ENCODE measurements at regions not wholly inside any gene's neighbourhood (a gene's known extent, or its start where the extent isn't known, plus 50 kb on each side); places are given as distances from the start of the nearest gene placed in this dataset.

DNA sequence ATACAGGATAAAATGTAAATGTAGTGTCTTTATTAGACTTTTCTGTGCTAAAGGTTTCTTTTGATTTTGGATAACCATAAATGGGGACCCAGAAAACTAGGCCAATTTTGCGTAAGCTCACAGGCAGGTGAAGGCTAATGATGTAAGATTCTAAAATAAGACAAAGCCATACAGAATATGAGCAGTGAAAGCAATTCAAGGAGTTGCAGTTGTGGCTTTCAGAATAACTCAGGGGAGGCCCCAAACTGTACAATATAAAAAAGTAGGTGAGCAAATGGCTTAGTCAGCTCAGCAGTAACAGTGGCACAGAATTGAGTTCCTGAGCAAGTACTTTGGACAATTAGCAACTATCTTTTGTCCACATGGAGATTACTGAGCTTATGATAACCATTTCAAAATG, 81.7 kb upstream of the NRP1 start:
- no peak for DNase-seq (ENCODE audit: low spot score)

DNA sequence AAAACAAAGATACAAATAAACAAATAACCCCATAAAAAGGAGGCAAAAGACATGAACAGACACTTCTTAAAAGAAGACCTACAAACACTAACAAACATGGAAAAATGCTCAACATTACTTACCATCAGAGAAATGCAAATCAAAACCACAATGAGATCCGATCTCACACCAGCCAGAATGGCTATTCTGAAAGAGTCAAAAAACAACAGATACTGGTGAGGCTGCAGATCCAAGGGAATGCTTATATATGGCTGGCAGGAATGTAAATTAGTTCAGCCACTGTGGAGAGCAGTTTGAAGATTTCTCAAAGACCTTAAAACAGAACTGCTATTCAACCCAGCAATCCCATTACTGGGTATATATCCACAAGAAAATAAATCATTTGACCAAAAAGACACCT, 80.4 kb upstream of the NRP1 start:
- DNase-seq (ENCODE audit: low spot score) = no peak

DNA sequence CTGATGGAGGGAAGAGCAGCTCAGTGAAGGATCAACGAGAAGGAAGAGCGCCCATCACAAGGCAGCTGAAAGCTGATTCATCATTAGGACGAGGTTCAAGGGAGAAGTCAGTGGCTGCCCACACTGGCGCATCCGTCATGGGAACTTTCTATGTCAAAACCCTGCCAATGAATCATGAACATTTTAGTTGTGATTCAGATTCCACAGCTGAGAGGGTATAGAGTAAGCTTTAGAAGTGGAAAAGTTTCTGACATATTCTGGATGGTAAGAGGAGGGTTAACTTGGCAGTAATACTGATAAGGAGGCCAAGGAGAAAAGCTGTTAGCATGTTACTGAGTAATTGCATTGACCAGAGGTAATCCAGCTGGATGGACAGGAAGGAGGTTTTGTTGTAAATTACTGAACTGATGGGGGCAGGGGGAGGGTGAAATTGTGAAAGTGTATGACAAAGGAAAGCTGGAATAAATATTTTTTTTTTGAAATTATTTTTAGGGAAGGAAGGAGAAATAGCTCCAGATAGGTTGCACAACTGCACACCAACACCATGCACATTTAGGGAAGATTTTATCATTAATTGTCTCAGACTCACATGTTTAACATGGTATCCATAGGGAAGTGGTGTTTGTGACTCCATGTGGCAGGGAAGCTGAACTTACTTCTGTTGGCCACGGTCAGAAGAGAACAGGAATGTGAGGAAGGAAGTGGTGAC, 78.3 kb upstream of the NRP1 start:
- peak; percentile 62 for DNase-seq (ENCODE audit: low spot score)

DNA sequence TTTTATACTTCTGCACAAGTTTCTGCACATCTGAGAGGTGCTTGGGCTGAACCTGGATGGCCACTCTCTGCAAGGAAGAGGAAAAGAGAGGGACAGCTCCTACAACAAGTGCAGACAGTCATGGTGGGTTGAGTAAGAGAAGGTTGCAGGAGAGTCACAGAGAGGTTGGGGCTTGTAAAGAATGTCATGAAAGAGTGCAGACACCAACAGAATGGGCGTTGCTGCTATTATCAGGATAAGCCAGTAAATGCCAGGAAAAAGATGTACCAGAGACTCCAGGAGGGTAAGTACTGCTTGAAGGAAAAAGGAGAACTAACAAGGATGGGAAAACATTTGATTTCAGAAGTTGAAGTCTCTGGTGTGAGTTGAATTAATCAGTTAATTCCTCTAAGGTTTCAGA, 77.8 kb upstream of the NRP1 start:
- no peak for DNase-seq (ENCODE audit: low spot score)

DNA sequence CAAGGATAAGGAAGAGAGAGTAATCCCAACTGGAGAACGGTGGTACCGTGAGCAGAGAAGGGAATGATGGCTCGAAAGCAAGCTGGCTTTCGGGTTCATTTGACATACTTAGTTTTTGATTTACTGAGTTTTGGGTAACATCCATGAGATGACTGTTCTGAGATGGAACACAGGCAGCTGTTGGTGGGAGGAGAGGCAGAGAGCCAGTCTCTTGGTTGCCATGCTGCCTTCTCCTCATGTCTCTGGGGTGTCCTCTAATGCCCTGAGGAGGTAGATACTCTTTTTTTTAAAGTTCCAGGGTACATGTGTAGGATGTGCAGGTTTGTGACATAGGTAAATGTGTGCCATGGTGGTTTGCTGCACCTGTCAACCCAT, 76.4 kb upstream of the NRP1 start:
- DNase-seq (ENCODE audit: low spot score) = no peak

DNA sequence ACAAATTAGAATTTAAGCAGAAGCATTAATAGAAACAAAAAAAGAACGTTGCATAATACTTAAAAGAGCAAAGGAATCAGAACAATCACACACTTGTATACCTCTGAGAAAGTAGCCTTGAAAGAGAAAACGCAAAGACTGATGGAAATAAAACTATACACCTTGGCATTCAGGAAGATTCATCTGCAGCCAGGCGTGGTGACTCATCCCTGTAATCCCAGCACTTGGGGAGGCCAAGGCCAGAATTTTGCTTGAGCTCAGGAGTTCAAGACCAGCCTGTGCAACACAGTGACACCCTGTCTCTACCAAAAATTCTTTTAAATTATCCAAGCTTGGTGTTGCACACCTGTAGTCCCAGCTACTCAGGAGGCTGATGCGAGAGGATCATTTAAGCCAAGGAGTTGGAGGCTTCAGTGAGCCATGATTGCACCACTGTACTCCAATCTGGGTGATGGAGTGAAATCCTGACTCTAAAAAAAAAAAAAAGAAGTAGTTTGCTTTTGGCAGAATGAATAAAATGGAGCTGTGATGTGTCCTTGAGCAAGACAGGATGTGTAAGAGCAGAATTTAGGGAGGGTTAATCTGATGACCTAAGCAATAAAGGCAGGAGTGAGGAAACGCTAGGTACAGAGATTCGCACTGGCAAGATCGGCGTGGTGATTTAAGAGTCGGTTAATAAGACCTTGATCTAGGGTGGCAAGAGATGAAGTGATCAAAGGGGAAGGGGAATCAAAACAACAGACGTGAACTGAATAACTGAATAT, 75.8 kb upstream of the NRP1 start:
- no peak for DNase-seq (ENCODE audit: low spot score)

DNA sequence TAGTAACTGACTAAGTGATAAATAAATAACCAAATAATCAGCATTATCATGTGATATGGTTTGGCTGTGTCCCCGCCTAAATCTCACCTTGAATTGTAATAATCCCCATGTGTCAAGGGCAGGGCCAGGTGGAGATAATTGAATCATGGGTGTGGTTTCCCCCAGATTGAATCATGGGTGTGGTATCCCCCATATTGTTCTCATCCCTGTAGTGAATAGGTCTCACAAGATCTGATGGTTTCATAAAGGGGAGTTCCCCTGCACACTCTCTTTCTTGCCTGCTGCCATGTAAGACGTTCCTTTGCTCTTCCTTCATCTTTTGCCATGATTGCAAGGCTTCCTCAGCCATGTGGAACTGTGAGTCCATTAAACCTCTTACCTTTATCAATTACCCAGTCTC, 72.1 kb upstream of the NRP1 start:
- DNase-seq (ENCODE audit: low spot score) = no peak

DNA sequence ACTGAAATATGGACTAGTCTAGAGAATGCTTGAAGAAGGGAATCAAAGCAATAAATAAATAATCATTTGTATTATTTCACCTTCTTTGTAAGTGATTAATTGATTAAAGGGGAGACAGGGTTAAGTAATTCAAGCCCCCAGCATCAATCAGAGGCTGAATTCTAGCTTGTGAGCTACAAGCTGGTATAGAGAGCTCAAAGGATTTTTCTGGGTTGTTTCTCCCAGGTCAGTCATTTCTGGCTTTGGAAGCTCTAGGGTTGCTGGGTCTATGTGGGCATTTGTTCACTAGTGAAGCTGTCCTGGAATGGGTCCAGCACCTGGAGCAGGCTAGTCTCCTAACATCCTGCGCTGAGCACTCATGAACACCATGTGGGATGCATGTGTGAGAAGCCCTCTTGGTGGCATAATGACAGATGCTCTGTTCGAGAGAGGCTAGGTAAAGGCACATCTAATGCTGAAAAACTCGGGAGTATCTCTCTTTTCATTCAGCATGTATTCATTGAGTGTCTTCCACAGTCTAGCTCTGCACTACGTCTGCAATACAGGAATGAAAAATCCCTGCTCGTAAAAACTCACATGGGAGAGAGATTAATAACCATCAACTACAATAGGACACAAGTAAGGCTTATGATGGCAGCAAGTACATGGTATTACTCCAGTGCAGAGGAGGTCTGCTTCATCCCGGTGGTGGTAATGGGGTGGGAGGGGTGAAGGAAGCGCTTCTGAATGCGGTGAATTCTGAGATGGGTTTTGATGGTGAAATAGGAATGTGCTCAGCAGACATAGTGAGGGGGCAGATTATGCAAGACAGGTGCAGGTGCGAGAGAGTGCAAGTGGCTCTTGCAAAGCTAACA, 68.0 kb upstream of the NRP1 start:
- DNase-seq (ENCODE audit: low spot score) = no peak

DNA sequence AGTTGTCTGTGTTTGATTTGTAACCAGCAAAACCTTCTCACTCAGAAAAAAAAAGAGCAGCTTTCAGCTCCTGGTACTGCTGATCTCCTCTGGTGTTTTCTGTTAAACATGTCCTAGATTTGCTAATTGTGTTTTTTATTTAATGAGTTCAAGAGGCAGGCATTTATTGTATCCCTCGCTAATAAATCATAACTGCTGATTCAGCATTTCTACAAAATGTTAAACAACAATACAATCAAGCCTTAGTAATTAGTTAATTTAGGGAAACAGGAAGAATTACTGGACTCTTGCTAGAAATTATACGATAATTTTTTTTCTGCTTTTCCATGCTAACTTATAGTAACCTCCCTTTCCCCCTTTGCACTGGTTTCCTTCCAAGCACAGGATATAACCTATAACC, 66.8 kb upstream of the NRP1 start:
- no peak for DNase-seq (ENCODE audit: low spot score)

DNA sequence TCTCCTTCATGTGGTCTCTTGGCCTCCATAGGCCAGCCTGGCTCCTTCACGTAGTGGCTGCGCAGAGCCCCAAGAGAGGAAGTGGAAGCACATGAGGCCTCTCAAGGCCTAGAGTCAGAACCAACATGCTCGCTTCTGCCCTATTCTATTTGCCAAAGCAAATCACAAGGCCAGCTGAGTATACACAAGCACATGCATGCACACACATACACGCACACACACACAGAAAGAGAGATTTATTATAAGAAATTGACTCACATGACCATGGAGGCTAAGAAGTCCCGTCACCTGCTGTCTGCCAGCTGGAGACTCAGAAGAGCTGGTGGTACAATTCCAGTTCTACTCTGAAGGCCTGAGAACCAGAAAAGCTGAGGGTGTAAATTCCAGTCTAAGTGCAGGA, 64.3 kb upstream of the NRP1 start:
- DNase-seq (ENCODE audit: low spot score) = no peak

DNA sequence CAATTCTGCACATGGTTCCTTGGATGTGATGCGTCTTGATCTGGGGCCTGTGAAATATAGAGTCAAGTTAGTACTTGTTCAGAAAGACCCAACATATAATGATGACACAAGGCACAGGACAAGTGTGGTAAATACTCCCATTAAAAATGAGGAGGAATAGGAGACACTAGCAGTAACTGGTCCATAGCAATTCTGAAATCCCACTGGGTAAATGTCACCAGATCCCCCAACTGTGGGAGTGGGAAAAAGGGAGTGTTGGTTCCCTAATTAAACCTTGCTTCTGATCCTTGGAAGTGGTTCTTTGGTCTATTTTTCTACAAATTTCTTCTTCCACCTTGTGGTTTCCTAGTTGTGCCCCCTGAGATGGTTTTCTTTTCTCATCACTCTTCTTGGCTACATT, 62.5 kb upstream of the NRP1 start:
- no peak for DNase-seq (ENCODE audit: low spot score)

DNA sequence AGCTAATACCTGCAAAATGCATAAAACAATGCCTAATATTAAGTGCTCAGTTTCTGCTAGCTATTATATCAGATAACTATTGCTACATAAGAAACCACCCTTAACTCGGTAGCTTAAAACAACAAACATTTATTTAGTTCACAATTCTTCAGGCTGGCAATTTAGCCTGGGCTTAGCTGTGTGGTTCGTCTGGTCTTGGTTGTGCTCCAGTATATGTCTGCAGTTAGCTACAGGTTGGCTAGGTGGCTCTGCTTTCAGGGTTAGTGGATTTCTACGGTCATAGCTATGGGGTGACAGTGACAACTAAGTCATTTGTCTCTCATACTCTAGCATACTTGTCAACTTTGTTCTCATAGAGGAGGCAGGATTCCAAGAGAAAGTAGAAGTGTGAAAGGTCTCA, 61.8 kb upstream of the NRP1 start:
- DNase-seq (ENCODE audit: low spot score) = no peak

DNA sequence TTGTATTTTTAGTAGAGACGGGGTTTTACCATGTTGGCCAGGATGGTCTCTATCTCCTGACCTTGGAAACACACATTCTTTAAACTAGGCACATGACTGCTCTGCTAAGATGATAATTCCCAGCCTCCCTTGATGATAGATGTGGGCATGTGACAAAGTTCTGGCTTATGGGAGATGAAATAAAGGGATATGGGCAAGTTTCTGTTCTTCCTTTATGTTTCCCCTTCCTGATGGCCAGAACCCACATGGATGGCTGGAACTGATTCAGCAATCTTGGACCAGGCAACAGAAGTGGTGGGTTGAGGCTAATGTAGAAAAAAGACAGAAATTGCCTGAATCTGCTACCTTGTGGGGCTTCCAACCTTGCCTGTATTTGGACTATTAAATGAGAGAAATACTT, 60.7 kb upstream of the NRP1 start:
- DNase-seq (ENCODE audit: low spot score) = no peak

DNA sequence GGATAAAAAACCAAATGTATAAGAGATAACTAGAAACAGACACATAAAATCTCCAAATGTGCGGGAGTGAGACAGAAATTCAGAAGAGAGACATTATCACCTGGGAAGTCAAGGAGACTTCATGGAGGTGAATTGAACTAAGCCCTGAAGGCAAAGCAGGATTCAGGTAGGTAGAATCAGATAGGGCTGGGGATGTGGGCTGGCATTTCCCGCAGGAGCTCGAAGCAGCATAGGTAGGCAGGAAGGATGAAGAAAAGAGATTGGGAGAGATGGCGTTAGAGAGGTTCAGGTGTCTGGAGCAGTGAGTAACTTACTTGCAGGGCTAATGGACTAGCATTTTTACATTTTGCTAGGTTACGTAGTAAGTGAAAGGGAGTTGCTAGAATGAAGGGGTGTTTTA, 58.2 kb upstream of the NRP1 start:
- no peak for DNase-seq (ENCODE audit: low spot score)

DNA sequence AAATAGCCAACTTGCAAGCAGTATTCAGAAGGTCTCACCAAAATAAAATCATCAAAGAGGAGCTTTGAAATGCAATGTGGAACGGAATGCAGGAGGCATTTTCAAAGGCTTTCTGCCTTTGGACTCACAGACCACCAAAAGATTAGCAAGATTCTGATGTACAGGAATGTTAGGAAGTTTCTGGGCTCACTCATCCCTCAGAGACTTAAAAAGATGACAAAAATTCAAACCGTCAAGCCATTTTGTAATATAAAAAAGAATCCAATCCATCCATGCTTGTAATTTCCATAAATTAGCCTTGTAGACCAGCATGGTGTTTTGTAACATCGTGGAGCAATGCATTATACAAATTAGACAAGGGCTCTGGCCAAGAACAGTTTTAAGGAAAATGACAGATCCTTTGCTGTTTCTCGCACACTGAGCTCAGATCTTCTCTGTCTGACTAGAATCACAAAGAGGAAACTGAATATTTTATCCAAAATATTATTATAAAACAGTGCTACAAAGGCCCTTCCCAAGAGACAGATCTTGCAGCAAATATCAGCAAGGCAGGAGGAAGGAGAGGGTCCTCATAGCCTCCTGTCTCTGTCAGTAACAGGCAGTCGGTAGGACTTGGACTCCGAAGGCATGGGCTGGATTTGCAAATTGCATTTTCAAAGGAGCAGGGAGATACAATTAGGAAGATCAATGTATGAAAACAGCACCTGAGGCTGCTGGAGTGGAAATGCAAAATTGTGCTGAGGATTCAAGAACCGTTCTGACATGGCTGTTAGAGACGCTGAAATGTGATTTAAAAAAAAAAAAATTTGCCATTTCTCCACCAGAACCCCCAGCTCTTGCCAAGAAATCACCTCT, 57.4 kb upstream of the NRP1 start:
- no peak for DNase-seq (ENCODE audit: low spot score)

DNA sequence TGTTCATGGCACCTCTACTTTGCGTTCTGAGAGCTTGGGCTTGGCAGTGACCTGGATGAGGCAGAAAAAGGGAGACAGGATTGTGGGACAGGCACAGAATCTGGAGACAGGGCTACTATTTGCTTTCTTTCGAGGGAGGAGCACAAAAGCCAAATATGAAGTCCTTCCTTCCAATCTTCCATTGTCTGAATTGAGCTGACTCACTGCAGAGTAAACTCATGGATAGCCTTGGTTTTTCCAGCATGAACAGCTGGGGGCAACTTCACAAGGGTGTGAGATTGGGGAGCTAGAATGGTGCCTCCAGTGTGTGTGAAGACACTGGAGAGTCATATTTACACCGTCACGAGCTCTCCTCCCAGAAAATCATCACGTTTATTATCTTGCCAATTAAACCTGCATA, 55.6 kb upstream of the NRP1 start:
- DNase-seq (ENCODE audit: low spot score) = no peak

DNA sequence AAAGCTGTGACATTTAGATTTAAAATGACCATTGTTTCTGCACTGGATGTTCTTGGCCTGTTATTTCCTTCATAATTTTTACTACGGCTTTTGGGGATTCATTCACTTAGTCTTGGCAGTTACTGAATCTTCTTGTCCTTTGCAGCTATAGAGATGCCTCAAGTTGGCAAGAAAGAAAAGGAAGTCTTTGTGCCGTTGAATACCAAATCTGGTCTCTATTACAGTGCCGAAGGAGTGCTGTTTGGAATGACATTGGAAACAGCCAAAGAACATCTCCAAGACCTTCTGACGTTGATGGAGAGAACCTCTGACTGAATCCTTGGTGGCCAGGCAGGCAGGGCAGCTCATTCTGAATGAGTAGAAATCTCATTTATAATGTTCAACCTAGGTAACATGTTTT, 54.3 kb upstream of the NRP1 start:
- no peak for DNase-seq (ENCODE audit: low spot score)

DNA sequence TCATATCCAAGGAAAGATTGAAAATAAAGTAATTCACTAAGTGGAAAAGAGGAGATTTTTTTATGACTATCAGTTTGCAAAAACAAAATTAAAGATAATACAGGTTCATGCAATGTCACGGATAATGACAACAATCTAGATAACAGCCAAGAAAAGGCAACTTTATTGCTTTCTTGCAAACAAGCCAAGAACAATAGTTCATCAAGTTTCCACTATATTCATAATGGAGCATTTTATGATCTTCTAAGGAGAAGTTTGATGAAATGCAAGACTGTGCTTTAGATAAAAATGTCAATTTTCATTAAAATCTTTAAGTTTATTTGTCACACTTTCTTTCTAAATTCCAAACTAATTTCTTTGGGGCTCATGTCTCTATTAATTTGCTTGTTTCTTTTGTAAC, 53.9 kb upstream of the NRP1 start:
- DNase-seq (ENCODE audit: low spot score) = no peak

DNA sequence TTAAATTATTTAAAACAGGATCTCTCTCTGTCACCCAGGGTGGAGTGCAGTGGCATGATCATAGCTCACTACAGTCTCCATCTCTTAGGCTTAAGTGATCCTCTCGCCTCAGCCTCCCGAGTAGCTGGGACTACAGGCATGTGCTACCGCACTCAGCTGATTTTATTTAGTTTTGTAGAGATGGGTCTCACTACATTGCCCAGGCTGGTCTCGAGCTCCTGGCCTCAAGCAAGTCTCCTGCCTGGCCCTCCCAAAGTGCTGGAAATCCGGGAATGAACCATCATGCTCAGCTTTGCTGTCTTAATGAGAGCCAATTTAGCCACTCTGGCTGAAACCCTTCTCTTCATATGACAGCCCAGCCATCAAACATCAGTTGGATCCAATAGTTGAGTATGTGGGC, 53.3 kb upstream of the NRP1 start:
- no peak for DNase-seq (ENCODE audit: low spot score)

DNA sequence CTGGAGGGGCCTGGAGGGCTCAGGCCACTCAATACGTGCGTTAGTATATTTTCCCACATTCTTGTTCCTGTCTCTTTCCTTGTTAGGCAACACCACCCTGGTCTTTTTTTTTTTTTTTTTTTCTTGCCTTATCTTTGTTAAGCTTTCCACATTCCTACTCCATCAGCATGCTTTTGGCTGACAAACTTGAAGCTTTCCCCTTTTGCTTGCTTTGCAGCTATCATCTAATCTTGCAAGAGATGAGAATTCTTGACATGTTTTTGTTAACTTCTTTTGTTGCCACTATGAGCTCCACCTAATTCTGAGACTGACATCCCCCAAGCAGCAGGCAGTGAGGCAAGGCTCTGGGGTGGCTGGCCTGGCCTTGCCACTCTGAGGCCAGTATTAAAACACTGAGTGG, 52.5 kb upstream of the NRP1 start:
- no peak for DNase-seq (ENCODE audit: low spot score)

DNA sequence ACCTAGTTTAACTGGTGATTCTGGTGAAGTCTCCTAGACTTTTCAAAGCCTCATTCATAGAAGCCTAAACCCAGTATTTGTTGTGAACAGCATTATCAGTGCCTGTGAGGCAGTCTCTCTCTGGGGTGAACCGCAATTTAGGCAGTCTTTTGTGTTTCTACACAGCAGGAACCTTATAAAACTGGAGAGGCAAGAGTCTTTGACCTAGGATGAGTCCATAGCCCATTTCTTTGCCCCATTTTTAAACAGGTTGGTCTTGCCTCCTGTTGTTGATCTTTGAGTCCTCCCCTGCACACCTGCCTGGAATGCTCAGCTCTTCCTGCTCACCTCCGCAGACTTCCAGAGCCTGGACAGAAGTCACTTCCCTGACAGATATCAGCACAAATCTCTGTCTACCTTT, 51.2 kb upstream of the NRP1 start:
- DNase-seq (ENCODE audit: low spot score) = no peak

DNA sequence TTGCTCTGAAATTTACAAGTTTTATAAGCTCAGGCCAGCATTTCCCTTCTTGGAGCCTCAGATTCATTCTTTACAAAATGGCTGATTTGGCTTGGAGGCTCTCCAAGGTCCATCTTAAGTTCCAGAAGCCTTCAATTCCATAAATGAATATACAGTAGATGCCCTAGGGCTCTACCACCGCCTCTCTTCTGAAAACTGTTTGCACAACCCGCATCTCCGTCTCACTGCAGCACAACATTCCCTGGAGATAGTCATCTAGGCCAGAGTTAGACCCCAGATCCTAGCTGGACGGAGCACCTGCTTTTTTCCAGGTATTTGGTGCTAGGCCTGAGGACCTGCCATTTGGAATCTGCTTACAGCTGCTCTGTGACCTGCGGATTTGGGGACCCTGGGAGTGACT, 50.5 kb upstream of the NRP1 start:
- no peak for DNase-seq (ENCODE audit: low spot score)

Measured in AG08396 (cell line).